ENCODE measurements at regions not wholly inside any gene's neighbourhood (a gene's known extent, or its start where the extent isn't known, plus 50 kb on each side); places are given as distances from the start of the nearest gene placed in this dataset.

- no peak for TF ChIP-seq CTCF (conservative IDR thresholded peaks at IDR 0.05; ENCODE audit: low read depth, low read length)
- TF ChIP-seq EZH2 (IDR thresholded peaks at IDR 0.05; ENCODE audit: low read length, unreplicated experiment), result no peak
- TF ChIP-seq EZH2phosphoT487 (IDR thresholded peaks at IDR 0.05; ENCODE audit: borderline replicate concordance, low read length), result no peak
Observed at GRCh38 chr13:22703601-22704209, 477.1 kb upstream of the SGCG start.
